ENCODE measurements at regions not wholly inside any gene's neighbourhood (a gene's known extent, or its start where the extent isn't known, plus 50 kb on each side); places are given as distances from the start of the nearest gene placed in this dataset.
A peak's percentile ranks its signal among the peaks of the same experiment; 100 is the strongest.

DNA sequence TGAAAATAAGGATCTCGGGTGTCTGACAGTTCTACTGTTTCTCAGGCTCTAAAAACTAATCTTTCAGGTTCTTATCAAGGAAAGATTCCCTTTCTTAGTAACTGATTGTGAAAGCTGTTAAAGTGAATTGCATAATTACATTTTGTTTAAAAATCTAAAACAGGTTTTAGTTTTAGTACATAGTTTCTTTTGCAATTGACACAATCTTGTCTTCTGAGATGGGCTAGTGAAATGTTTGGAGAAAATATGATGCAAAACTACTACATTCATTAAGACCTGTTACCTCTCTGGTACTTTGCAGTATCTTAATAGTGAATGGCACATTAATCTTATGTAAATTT lies 298.4 kb downstream of the UTRN start:
- H2BK120ac ChIP-seq (ENCODE audit: low read depth, low read length) = no peak overlapping the region

DNA sequence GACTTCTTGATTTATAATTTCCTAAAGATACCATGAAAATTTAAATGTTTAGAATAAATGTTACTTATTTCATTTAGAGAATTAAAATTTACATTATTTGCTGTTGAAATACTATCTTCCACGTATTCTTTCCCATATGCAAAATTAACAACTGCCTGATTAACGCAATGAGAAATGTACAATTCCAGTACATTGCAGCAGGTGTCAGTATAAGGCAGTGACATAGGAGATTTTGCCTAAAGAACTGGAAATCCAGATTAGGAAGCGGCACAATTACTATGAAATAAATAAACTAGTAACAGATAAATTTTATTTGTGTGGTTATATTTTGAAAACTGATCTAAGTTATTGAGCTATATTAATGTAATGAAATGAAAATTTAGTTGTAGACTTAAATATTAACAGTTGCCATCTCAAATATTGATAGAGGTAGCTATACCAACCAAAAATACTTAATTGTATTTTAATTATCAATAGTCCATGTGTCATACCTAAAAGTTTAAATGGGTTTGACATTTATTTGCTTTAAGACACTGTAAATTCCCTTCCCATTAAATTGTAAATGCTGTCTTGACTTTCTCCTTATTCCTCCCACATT lies 300.2 kb downstream of the UTRN start:
- Histone ChIP-seq H3K4me1 (ENCODE audit: control insufficient read depth, low read depth, low read length) (peaks cover 3% of the 10 kb centered on the region), H3K27ac (ENCODE audit: low read depth, low read length) (no peak overlapping the region), H3K79me2 (ENCODE audit: control insufficient read depth, insufficient read depth, low read length) (no peaks in the 10 kb centered on the region), H3K79me1 (ENCODE audit: low read length) (no peaks in the 10 kb centered on the region), H3K56ac (ENCODE audit: low read length) (no peak overlapping the region), H3K23ac (ENCODE audit: low read length) (no peak overlapping the region), H4K5ac (ENCODE audit: low read length) (no peak overlapping the region), H3K9ac (ENCODE audit: low read length) (no peak overlapping the region), H2BK120ac (ENCODE audit: low read depth, low read length) (no peak overlapping the region), H3K4me3 (ENCODE audit: low read length) (no peak overlapping the region), H2AK5ac (ENCODE audit: low read length) (no peak overlapping the region), H3K18ac (ENCODE audit: low read length) (no peak overlapping the region), H3K4ac (ENCODE audit: low read depth, low read length) (no peak overlapping the region), H3K4me2 (ENCODE audit: low read length) (no peak overlapping the region), H2BK15ac (replicated peaks; ENCODE audit: low read depth) (no peak overlapping the region), H2BK5ac (ENCODE audit: low read length) (no peak overlapping the region), H3K36me3 (ENCODE audit: control insufficient read depth, insufficient read depth, low read length) (no peaks in the 10 kb centered on the region), H4K8ac (ENCODE audit: low read depth, low read length) (no peak overlapping the region), H3K27me3 (ENCODE audit: insufficient read depth, low read length, poor library complexity) (no peaks in the 10 kb centered on the region)
- peak; percentile 49 for DNase-seq
- WGBS (ENCODE audit: extremely low coverage, insufficient coverage, low lambda C conversion rate) = no CpG with 5 or more reads among the region's 3 CpGs

More for the DNA sequence above, 298.4 kb downstream of the UTRN start:
- H2AK5ac ChIP-seq (ENCODE audit: low read length) = no peak overlapping the region
- peaks cover 3% of the 10 kb centered on the region for H3K4me1 ChIP-seq (ENCODE audit: control insufficient read depth, low read depth, low read length)
- no peak overlapping the region for H3K56ac ChIP-seq (ENCODE audit: low read length)
- H4K8ac ChIP-seq (ENCODE audit: low read depth, low read length) = no peak overlapping the region
- H3K18ac ChIP-seq (ENCODE audit: low read length) = peak overlapping the region; percentile 93
- no peaks in the 10 kb centered on the region for H3K36me3 ChIP-seq (ENCODE audit: control insufficient read depth, insufficient read depth, low read length)
- no peak overlapping the region for H3K27ac ChIP-seq (ENCODE audit: low read depth, low read length)
- WGBS (ENCODE audit: extremely low coverage, insufficient coverage, low lambda C conversion rate) = no CpG with 5 or more reads among the region's 1 CpG
- H3K23ac ChIP-seq (ENCODE audit: low read length) = no peak overlapping the region
- H4K5ac ChIP-seq (ENCODE audit: low read length) = no peak overlapping the region
- H3K27me3 ChIP-seq (ENCODE audit: insufficient read depth, low read length, poor library complexity) = no peaks in the 10 kb centered on the region
- DNase-seq = no peak
- H3K79me1 ChIP-seq (ENCODE audit: low read length) = no peaks in the 10 kb centered on the region
- no peak overlapping the region for H3K9ac ChIP-seq (ENCODE audit: low read length)
- H3K4me2 ChIP-seq (ENCODE audit: low read length) = no peak overlapping the region
- no peak overlapping the region for H2BK15ac ChIP-seq (replicated peaks; ENCODE audit: low read depth)
- no peak overlapping the region for H3K4ac ChIP-seq (ENCODE audit: low read depth, low read length)
- no peak overlapping the region for H2BK5ac ChIP-seq (ENCODE audit: low read length)
- no peak overlapping the region for H3K4me3 ChIP-seq (ENCODE audit: low read length)
- no peaks in the 10 kb centered on the region for H3K79me2 ChIP-seq (ENCODE audit: control insufficient read depth, insufficient read depth, low read length)

DNA sequence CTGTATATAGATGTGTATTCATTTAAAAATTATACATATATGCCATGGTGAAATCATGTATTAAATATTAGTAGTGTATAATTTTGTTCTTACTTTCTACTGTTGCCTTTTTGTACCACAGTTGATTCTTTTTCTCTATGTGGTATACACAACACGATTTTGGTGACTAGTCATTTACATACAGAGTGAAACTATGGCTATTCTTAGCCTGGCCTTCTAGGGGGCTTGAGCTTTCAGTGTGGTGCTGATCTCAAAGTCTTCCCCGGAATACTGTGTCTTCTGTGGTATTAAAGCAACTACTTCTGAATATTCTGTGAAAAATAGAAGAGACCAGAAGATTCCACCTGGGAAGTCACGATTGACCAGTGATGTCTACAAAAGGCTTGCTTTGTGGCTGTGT lies 301.9 kb downstream of the UTRN start:
- H3K4ac ChIP-seq (ENCODE audit: low read depth, low read length) = no peak overlapping the region
- H3K27me3 ChIP-seq (ENCODE audit: insufficient read depth, low read length, poor library complexity) = no peaks in the 10 kb centered on the region
- H3K23ac ChIP-seq (ENCODE audit: low read length) = no peak overlapping the region
- peak overlapping the region; percentile 60 for H3K18ac ChIP-seq (ENCODE audit: low read length)
- WGBS (ENCODE audit: extremely low coverage, insufficient coverage, low lambda C conversion rate) = no CpG with 5 or more reads among the region's 3 CpGs
- no peaks in the 10 kb centered on the region for H3K79me1 ChIP-seq (ENCODE audit: low read length)
- no peak overlapping the region for H3K27ac ChIP-seq (ENCODE audit: low read depth, low read length)
- no peak overlapping the region for H3K9ac ChIP-seq (ENCODE audit: low read length)
- H3K4me1 ChIP-seq (ENCODE audit: control insufficient read depth, low read depth, low read length) = peaks cover 3% of the 10 kb centered on the region
- H2BK15ac ChIP-seq (replicated peaks; ENCODE audit: low read depth) = no peak overlapping the region
- no peak overlapping the region for H2BK5ac ChIP-seq (ENCODE audit: low read length)
- no peak overlapping the region for H4K8ac ChIP-seq (ENCODE audit: low read depth, low read length)
- no peak overlapping the region for H2BK120ac ChIP-seq (ENCODE audit: low read depth, low read length)
- DNase-seq = no peak
- no peak overlapping the region for H2AK5ac ChIP-seq (ENCODE audit: low read length)
- no peaks in the 10 kb centered on the region for H3K79me2 ChIP-seq (ENCODE audit: control insufficient read depth, insufficient read depth, low read length)
- H3K4me2 ChIP-seq (ENCODE audit: low read length) = no peak overlapping the region
- no peak overlapping the region for H4K5ac ChIP-seq (ENCODE audit: low read length)
- H3K56ac ChIP-seq (ENCODE audit: low read length) = no peak overlapping the region
- H3K36me3 ChIP-seq (ENCODE audit: control insufficient read depth, insufficient read depth, low read length) = no peaks in the 10 kb centered on the region
- H3K4me3 ChIP-seq (ENCODE audit: low read length) = no peak overlapping the region

DNA sequence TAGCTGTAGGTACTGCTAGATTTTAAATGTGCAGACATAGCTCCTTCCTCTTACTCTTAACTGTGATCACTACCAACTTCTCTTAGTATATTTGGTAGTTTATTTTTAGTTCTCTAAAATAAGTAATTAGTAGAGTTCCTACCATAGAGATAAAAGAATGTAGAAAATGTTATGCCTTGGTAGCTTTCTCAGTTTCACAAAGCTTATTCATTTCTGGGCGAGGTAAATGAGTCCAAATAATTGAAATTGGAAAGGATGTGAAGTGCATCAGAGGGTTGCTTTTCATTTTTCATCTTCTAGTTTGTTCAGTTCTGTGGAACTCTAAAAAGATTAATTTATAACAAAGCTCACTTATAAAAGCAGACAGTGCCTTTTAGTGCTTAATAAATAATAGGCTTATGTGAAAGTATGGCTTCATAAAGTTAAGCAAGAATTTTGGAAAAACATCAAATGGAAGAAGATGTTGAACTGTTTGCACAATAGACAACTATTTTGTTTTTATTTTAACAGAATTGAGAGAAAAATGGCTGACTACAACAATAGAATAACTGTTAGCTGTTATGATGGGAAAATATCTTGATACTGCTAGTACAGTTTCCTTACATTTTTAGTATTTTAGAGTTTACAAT lies 303.7 kb downstream of the UTRN start:
- Histone ChIP-seq H3K27ac (ENCODE audit: low read depth, low read length) (no peak overlapping the region), H3K4me1 (ENCODE audit: control insufficient read depth, low read depth, low read length) (no peaks in the 10 kb centered on the region), H4K8ac (ENCODE audit: low read depth, low read length) (no peak overlapping the region), H3K4ac (ENCODE audit: low read depth, low read length) (no peak overlapping the region), H3K23ac (ENCODE audit: low read length) (no peak overlapping the region), H3K18ac (ENCODE audit: low read length) (no peak overlapping the region), H2BK120ac (ENCODE audit: low read depth, low read length) (no peak overlapping the region), H2BK15ac (replicated peaks; ENCODE audit: low read depth) (no peak overlapping the region), H3K36me3 (ENCODE audit: control insufficient read depth, insufficient read depth, low read length) (no peaks in the 10 kb centered on the region), H3K79me1 (ENCODE audit: low read length) (no peaks in the 10 kb centered on the region), H3K4me2 (ENCODE audit: low read length) (no peak overlapping the region), H2BK5ac (ENCODE audit: low read length) (no peak overlapping the region), H3K9ac (ENCODE audit: low read length) (no peak overlapping the region), H3K79me2 (ENCODE audit: control insufficient read depth, insufficient read depth, low read length) (no peaks in the 10 kb centered on the region), H4K5ac (ENCODE audit: low read length) (no peak overlapping the region), H3K27me3 (ENCODE audit: insufficient read depth, low read length, poor library complexity) (no peaks in the 10 kb centered on the region), H3K56ac (ENCODE audit: low read length) (no peak overlapping the region), H3K4me3 (ENCODE audit: low read length) (no peak overlapping the region), H2AK5ac (ENCODE audit: low read length) (no peak overlapping the region)
- no peak for DNase-seq
- no CpG with 5 or more reads among the region's 1 CpG for WGBS (ENCODE audit: extremely low coverage, insufficient coverage, low lambda C conversion rate)

DNA sequence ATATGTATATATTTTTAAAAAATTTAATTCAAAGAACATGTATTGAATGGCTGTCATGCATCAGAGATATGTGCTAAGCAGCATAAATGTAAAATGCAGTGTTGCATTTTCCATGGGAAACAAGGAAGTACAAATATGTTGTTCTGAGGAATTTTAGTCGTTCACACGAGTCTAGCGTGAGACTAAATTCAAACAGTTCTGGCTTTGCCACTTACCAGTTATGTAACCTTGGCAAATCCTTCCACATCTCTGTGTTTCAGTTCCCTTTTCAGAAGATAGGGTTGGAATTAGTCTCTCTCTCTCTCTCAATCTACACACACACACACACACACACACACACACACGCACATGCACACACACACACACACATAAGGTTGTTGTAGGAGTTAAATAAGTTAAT lies 305.4 kb downstream of the UTRN start:
- no peak overlapping the region for H4K8ac ChIP-seq (ENCODE audit: low read depth, low read length)
- no peak overlapping the region for H3K23ac ChIP-seq (ENCODE audit: low read length)
- no peaks in the 10 kb centered on the region for H3K36me3 ChIP-seq (ENCODE audit: control insufficient read depth, insufficient read depth, low read length)
- H3K4ac ChIP-seq (ENCODE audit: low read depth, low read length) = no peak overlapping the region
- H3K18ac ChIP-seq (ENCODE audit: low read length) = no peak overlapping the region
- H2BK5ac ChIP-seq (ENCODE audit: low read length) = no peak overlapping the region
- H3K27me3 ChIP-seq (ENCODE audit: insufficient read depth, low read length, poor library complexity) = no peaks in the 10 kb centered on the region
- H2BK15ac ChIP-seq (replicated peaks; ENCODE audit: low read depth) = no peak overlapping the region
- no peaks in the 10 kb centered on the region for H3K79me1 ChIP-seq (ENCODE audit: low read length)
- no peak overlapping the region for H3K4me3 ChIP-seq (ENCODE audit: low read length)
- H3K9ac ChIP-seq (ENCODE audit: low read length) = no peak overlapping the region
- no peak overlapping the region for H2AK5ac ChIP-seq (ENCODE audit: low read length)
- DNase-seq = no peak
- no peak overlapping the region for H3K56ac ChIP-seq (ENCODE audit: low read length)
- H3K27ac ChIP-seq (ENCODE audit: low read depth, low read length) = no peak overlapping the region
- H2BK120ac ChIP-seq (ENCODE audit: low read depth, low read length) = no peak overlapping the region
- no peak overlapping the region for H4K5ac ChIP-seq (ENCODE audit: low read length)
- no CpG with 5 or more reads among the region's 4 CpGs for WGBS (ENCODE audit: extremely low coverage, insufficient coverage, low lambda C conversion rate)
- no peaks in the 10 kb centered on the region for H3K4me1 ChIP-seq (ENCODE audit: control insufficient read depth, low read depth, low read length)
- H3K79me2 ChIP-seq (ENCODE audit: control insufficient read depth, insufficient read depth, low read length) = no peaks in the 10 kb centered on the region
- H3K4me2 ChIP-seq (ENCODE audit: low read length) = no peak overlapping the region

DNA sequence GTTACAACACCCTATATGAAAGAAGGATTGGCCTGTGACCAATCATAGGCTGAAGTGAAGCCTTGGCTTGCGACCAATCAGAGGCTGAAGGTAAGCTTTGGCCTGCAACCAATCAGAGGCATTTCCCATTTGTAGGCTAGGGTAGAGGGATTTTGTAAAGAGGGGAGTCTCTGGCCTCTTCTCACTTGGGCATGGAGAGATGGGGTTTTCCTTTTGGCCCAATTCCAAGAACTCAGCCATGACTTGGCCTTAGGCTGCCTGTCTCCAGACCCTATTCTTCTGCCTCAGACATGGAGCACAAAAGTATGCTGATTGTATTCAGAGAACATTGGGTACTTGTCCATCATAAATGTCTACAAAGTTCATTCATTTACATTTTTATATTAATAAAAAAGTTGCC lies 308.3 kb downstream of the UTRN start:
- Histone ChIP-seq H3K4me1 (ENCODE audit: control insufficient read depth, low read depth, low read length) (no peaks in the 10 kb centered on the region), H3K23ac (ENCODE audit: low read length) (no peak overlapping the region), H2BK5ac (ENCODE audit: low read length) (no peak overlapping the region), H3K4me3 (ENCODE audit: low read length) (no peak overlapping the region), H3K9ac (ENCODE audit: low read length) (no peak overlapping the region), H4K5ac (ENCODE audit: low read length) (no peak overlapping the region), H3K4me2 (ENCODE audit: low read length) (no peak overlapping the region), H2AK5ac (ENCODE audit: low read length) (no peak overlapping the region), H3K36me3 (ENCODE audit: control insufficient read depth, insufficient read depth, low read length) (no peaks in the 10 kb centered on the region), H2BK15ac (replicated peaks; ENCODE audit: low read depth) (no peak overlapping the region), H3K56ac (ENCODE audit: low read length) (no peak overlapping the region), H3K27me3 (ENCODE audit: insufficient read depth, low read length, poor library complexity) (no peaks in the 10 kb centered on the region), H3K4ac (ENCODE audit: low read depth, low read length) (no peak overlapping the region), H4K8ac (ENCODE audit: low read depth, low read length) (no peak overlapping the region), H3K27ac (ENCODE audit: low read depth, low read length) (no peak overlapping the region), H3K79me2 (ENCODE audit: control insufficient read depth, insufficient read depth, low read length) (no peaks in the 10 kb centered on the region), H3K79me1 (ENCODE audit: low read length) (no peaks in the 10 kb centered on the region), H2BK120ac (ENCODE audit: low read depth, low read length) (no peak overlapping the region), H3K18ac (ENCODE audit: low read length) (no peak overlapping the region)
- no peak for DNase-seq
- WGBS (ENCODE audit: extremely low coverage, insufficient coverage, low lambda C conversion rate) = no CpG with 5 or more reads among the region's 1 CpG
